ENCODE measurements at regions not wholly inside any gene's neighbourhood (a gene's known extent, or its start where the extent isn't known, plus 50 kb on each side); places are given as distances from the start of the nearest gene placed in this dataset.

- H3K4me1 ChIP-seq (replicated peaks in 1 of 2) = no peaks in the 10 kb centered on the region
- in situ Hi-C loops (cut with MboI; ENCODE audit: low pct_unique_long_range_greater_than_20kb in 2 of 9, low sequenced_read_pairs in 9 of 9, unreplicated experiment in 9 of 9) = no loop called here
- H3K4me3 ChIP-seq = no peak overlapping the region
- no peak overlapping the region for H3K27ac ChIP-seq
- peak in 3 of 8 experiments; percentile 62 to 74 (median 69) for ATAC-seq (replicated peaks in 6 of 8)
Measured at GRCh38 chr3:15151166-15151565, 52.2 kb upstream of the RBSN start.

- no peak overlapping the region for H3K4me3 ChIP-seq
- 29 to 100% (median 71%) methylated on average over 1 to 2 of the region's 2 CpGs; no CpG with 5 or more reads in 1 of the 10 experiments for WGBS, 10 experiments
- no peak for ATAC-seq (replicated peaks in 6 of 8)
- in situ Hi-C loops (cut with MboI; ENCODE audit: low pct_unique_long_range_greater_than_20kb in 2 of 9, low sequenced_read_pairs in 9 of 9, unreplicated experiment in 9 of 9) = no loop called here
- H3K27ac ChIP-seq = no peak overlapping the region
- no peaks in the 10 kb centered on the region for H3K4me1 ChIP-seq (replicated peaks in 1 of 2)
Measured at GRCh38 chr3:15152184-15152583, 53.2 kb upstream of the RBSN start.

GRCh38 chr3:15153103-15153502 lies 52.9 kb upstream of the CAPN7 start:
- no peak for ATAC-seq (replicated peaks in 6 of 8)
- in situ Hi-C loops (cut with MboI; ENCODE audit: low pct_unique_long_range_greater_than_20kb in 2 of 9, low sequenced_read_pairs in 9 of 9, unreplicated experiment in 9 of 9) = no loop called here
- H3K4me3 ChIP-seq = no peak overlapping the region
- H3K4me1 ChIP-seq (replicated peaks in 1 of 2) = no peaks in the 10 kb centered on the region
- WGBS, 10 experiments = 42 to 100% (median 81%) methylated on average over 1 to 3 of the region's 3 CpGs
- no peak overlapping the region for H3K27ac ChIP-seq

- no peak overlapping the region for H3K4me3 ChIP-seq
- in situ Hi-C loops (cut with MboI; ENCODE audit: low pct_unique_long_range_greater_than_20kb in 2 of 9, low sequenced_read_pairs in 9 of 9, unreplicated experiment in 9 of 9) = no loop called here
- peak in 1 of 8 experiments; percentile 8 for ATAC-seq (replicated peaks in 6 of 8)
- WGBS, 10 experiments = 0 to 83% (median 57%) methylated on average over 1 to 2 of the region's 2 CpGs
- H3K27ac ChIP-seq = no peak overlapping the region
- H3K4me1 ChIP-seq (replicated peaks in 1 of 2) = no peaks in the 10 kb centered on the region
Measured at GRCh38 chr3:15154326-15154725, 51.7 kb upstream of the CAPN7 start.

GRCh38 chr3:15155840-15156360 lies 50.1 kb upstream of the CAPN7 start:
- 4 to 92% (median 80%) methylated on average over 1 to 4 of the region's 4 CpGs; no CpG with 5 or more reads in 1 of the 10 experiments for WGBS, 10 experiments
- no peak for ATAC-seq (replicated peaks in 6 of 8)
- Histone ChIP-seq H3K4me3 (no peak overlapping the region), H3K4me1 (replicated peaks in 1 of 2) (no peaks in the 10 kb centered on the region), H3K27ac (no peak overlapping the region)
- in situ Hi-C loops (cut with MboI; ENCODE audit: low pct_unique_long_range_greater_than_20kb in 2 of 9, low sequenced_read_pairs in 9 of 9, unreplicated experiment in 9 of 9) = no loop called here
